Liver (tissue), 8 donors: ENCODE measurements at regions not wholly inside any gene's neighbourhood (a gene's known extent, or its start where the extent isn't known, plus 50 kb on each side); places are given as distances from the start of the nearest gene placed in this dataset.

Experiments
- DNase-seq: peaks from one replicate; pipeline ENCODE4 v3.0.0-alpha.2; 2017; ENCODE audit warnings: low spot score
- H3K27ac ChIP-seq, 2 donors: one replicate each; pipeline ENCODE4 v1.7.0; 2013; ENCODE audit warnings: inconsistent platforms in 2 of 2, low read length in 2 of 2, control low read depth in 1 of 2, low read depth in 1 of 2, mild to moderate bottlenecking in 1 of 2
- H3K27me3 ChIP-seq, 4 donors: one replicate each; pipeline versions ENCODE4 v1.6.1 to v1.7.0; 2013; ENCODE audit warnings: low read length in 3 of 4, inconsistent platforms in 1 of 4, mild to moderate bottlenecking in 1 of 4, moderate library complexity in 1 of 4; ENCODE audit not compliant: control insufficient read depth in 4 of 4, insufficient read depth in 4 of 4
- H3K36me3 ChIP-seq, 4 donors: one replicate each; pipeline versions ENCODE4 v1.6.1 to v1.7.0; 2013; ENCODE audit warnings: low read length in 3 of 4, mild to moderate bottlenecking in 3 of 4, low read depth in 1 of 4, moderate library complexity in 1 of 4; ENCODE audit not compliant: control insufficient read depth in 4 of 4, insufficient read depth in 3 of 4
- H3K4me1 ChIP-seq, 4 donors: one replicate each; pipeline versions ENCODE4 v1.6.1 to v1.7.0; 2013; ENCODE audit warnings: low read length in 3 of 4, mild to moderate bottlenecking in 3 of 4, moderate library complexity in 1 of 4; ENCODE audit not compliant: control insufficient read depth in 4 of 4, insufficient read depth in 4 of 4
- H3K4me3 ChIP-seq, 3 donors: one replicate each; pipeline versions ENCODE4 v1.6.1 to v1.7.0; 2013; ENCODE audit warnings: low read length in 3 of 3, control low read depth in 1 of 3, low read depth in 1 of 3, mild to moderate bottlenecking in 1 of 3
- H3K9ac ChIP-seq, 2 donors: one replicate each; pipeline ENCODE4 v1.7.0; 2013; ENCODE audit warnings: low read length in 2 of 2, mild to moderate bottlenecking in 2 of 2, moderate library complexity in 2 of 2, control low read depth in 1 of 2, low read depth in 1 of 2
- H3K9me3 ChIP-seq, 4 donors: one replicate each; pipeline versions ENCODE4 v1.6.1 to v1.7.0; 2013; ENCODE audit warnings: low read length in 3 of 4; ENCODE audit not compliant: control insufficient read depth in 4 of 4
- EGR1 ChIP-seq, 2 donors: IDR thresholded peaks; 2 replicates each; pipeline ENCODE4 v1.6.1; 2016 to 2018; ENCODE audit warnings: antibody characterized with exemption in 2 of 2, low read depth in 2 of 2
- FOXA1 ChIP-seq: IDR thresholded peaks from 2 replicates; pipeline ENCODE4 v1.6.1; 2016; ENCODE audit warnings: antibody characterized with exemption
- GABPA ChIP-seq, 2 donors: IDR thresholded peaks in 1 of 2; conservative IDR thresholded peaks in 1 of 2; 2 replicates each; pipeline ENCODE4 v1.6.1; 2016; ENCODE audit warnings: antibody characterized with exemption in 2 of 2, mild to moderate bottlenecking in 1 of 2, moderate library complexity in 1 of 2
- HNF4A ChIP-seq, 2 donors: conservative IDR thresholded peaks; 2 replicates each; pipeline ENCODE4 v1.6.1; 2016; ENCODE audit warnings: antibody characterized with exemption in 2 of 2, mild to moderate bottlenecking in 2 of 2
- HNF4G ChIP-seq: IDR thresholded peaks from 2 replicates; pipeline ENCODE4 v1.6.1; 2016; ENCODE audit warnings: antibody characterized with exemption
- JUND ChIP-seq, 2 donors: IDR thresholded peaks; 2 replicates each; pipeline ENCODE4 v1.6.1; 2016; ENCODE audit warnings: antibody characterized with exemption in 2 of 2
- MAX ChIP-seq: IDR thresholded peaks from 2 replicates; pipeline ENCODE4 v1.6.1; 2016; ENCODE audit warnings: antibody characterized with exemption
- RAD21 ChIP-seq, 2 donors: IDR thresholded peaks; 2 replicates each; pipeline ENCODE4 v1.6.1; 2016; ENCODE audit warnings: antibody characterized with exemption in 2 of 2, mild to moderate bottlenecking in 2 of 2
- REST ChIP-seq: IDR thresholded peaks from 2 replicates; pipeline ENCODE4 v1.6.1; 2016; ENCODE audit warnings: antibody characterized with exemption, mild to moderate bottlenecking
- RXRA ChIP-seq, 2 donors: IDR thresholded peaks; 2 replicates each; pipeline ENCODE4 v1.6.1; 2017 to 2018; ENCODE audit warnings: antibody characterized with exemption in 2 of 2, mild to moderate bottlenecking in 1 of 2
- SP1 ChIP-seq: IDR thresholded peaks from 2 replicates; pipeline ENCODE4 v1.6.1; 2018; ENCODE audit warnings: antibody characterized with exemption, mild to moderate bottlenecking
- TAF1 ChIP-seq: conservative IDR thresholded peaks from 2 replicates; pipeline ENCODE4 v1.6.1; 2016; ENCODE audit warnings: antibody characterized with exemption, mild to moderate bottlenecking
- YY1 ChIP-seq: IDR thresholded peaks from 2 replicates; pipeline ENCODE4 v1.6.1; 2016; ENCODE audit warnings: antibody characterized with exemption, mild to moderate bottlenecking
- ZBTB33 ChIP-seq: IDR thresholded peaks from 2 replicates; pipeline ENCODE4 v1.6.1; 2016; ENCODE audit warnings: antibody characterized with exemption
- WGBS: extraction: QIAGEN DNeasy Blood & Tissue Kit; methylation state at CpG from one replicate; pipeline ENCODE4 v1.1.7; 2013; 5-methylcytosine and 5-hydroxymethylcytosine counted together
- TF ChIP-seq, protein P1 (sequence below): fragments of 150-350 bp; IDR thresholded peaks from 2 replicates; pipeline ENCODE4 v1.5.1; 2017; ENCODE audit warnings: improper control_type of control experiment, low read depth, low read length; ENCODE audit not compliant: missing input control
- TF ChIP-seq, protein P2 (sequence below): IDR thresholded peaks from 2 replicates; pipeline ENCODE4 v1.6.1; 2016; ENCODE audit warnings: antibody characterized with exemption
- donor health status: healthy.
- donor health status: healthy.
- donor health status: healthy.
- donor health status: healthy.
- donor health status: healthy.

DNA sequence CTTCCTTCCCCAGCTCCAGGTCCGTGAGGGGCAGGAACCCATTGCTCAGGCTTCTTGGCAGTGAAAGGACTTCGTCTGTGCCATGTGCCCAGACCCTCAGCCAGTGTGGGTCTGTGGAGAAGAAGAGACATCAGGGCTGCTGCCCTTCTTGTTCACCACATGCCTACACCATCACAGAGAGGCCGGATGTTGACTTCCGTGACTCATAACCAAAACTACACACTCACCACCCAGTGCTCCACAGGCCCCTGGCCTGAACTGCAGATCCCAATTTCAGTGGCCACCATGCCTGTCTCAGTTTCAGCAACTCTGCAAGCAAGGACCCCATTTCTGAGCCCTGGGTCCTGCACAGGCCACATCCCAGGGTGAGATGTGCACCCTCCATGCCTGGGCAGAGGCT is 332.6 kb upstream of the SALL3 start:
- Histone ChIP-seq H3K9ac (no peak overlapping the region), H3K27ac (no peak overlapping the region), H3K9me3 (peaks cover 0 to 2% (median 0%) of the 10 kb centered on the region in 4 donors), H3K27me3 (no peaks in the 10 kb centered on the region), H3K36me3 (no peaks in the 10 kb centered on the region), H3K4me1 (no peaks in the 10 kb centered on the region), H3K4me3 (no peak overlapping the region)
- no peak for DNase-seq
- WGBS: 60% methylated on average over 4 of the region's 4 CpGs
- TF ChIP-seq RAD21 (IDR thresholded peaks at IDR 0.05) (no peak), YY1 (no peak), GABPA (IDR thresholded peaks at IDR 0.05 in 1 of 2, conservative IDR thresholded peaks at IDR 0.05 in 1 of 2) (no peak), ZBTB33 (no peak), TAF1 (no peak), FOXA1 (no peak), SP1 (no peak), RXRA (IDR thresholded peaks at IDR 0.05) (no peak)
- TF ChIP-seq, protein P1, sequence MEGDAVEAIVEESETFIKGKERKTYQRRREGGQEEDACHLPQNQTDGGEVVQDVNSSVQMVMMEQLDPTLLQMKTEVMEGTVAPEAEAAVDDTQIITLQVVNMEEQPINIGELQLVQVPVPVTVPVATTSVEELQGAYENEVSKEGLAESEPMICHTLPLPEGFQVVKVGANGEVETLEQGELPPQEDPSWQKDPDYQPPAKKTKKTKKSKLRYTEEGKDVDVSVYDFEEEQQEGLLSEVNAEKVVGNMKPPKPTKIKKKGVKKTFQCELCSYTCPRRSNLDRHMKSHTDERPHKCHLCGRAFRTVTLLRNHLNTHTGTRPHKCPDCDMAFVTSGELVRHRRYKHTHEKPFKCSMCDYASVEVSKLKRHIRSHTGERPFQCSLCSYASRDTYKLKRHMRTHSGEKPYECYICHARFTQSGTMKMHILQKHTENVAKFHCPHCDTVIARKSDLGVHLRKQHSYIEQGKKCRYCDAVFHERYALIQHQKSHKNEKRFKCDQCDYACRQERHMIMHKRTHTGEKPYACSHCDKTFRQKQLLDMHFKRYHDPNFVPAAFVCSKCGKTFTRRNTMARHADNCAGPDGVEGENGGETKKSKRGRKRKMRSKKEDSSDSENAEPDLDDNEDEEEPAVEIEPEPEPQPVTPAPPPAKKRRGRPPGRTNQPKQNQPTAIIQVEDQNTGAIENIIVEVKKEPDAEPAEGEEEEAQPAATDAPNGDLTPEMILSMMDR: no peak
- TF ChIP-seq, protein P2, sequence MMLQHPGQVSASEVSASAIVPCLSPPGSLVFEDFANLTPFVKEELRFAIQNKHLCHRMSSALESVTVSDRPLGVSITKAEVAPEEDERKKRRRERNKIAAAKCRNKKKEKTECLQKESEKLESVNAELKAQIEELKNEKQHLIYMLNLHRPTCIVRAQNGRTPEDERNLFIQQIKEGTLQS: no peak

GRCh38 chr18:78649421-78649820 is 330.2 kb upstream of the SALL3 start:
- no peak for DNase-seq
- WGBS: 80% methylated on average over 10 of the region's 10 CpGs
- Histone ChIP-seq H3K9ac (no peak overlapping the region), H3K9me3 (peaks cover 0 to 7% (median 4%) of the 10 kb centered on the region in 4 donors), H3K27ac (no peak overlapping the region), H3K27me3 (no peaks in the 10 kb centered on the region), H3K4me3 (no peak overlapping the region), H3K36me3 (no peaks in the 10 kb centered on the region), H3K4me1 (no peaks in the 10 kb centered on the region)
- TF ChIP-seq HNF4G (no peak), MAX (no peak), EGR1 (IDR thresholded peaks at IDR 0.05; ENCODE audit: low read depth in 2 of 2) (no peak), JUND (IDR thresholded peaks at IDR 0.05) (no peak), HNF4A (conservative IDR thresholded peaks at IDR 0.05) (no peak), REST (no peak), RAD21 (IDR thresholded peaks at IDR 0.05) (no peak), GABPA (IDR thresholded peaks at IDR 0.05 in 1 of 2, conservative IDR thresholded peaks at IDR 0.05 in 1 of 2) (no peak), TAF1 (no peak), ZBTB33 (no peak)
- TF ChIP-seq, protein P2: no peak
